Muscle of leg (tissue), 3 donors: ENCODE measurements at regions not wholly inside any gene's neighbourhood (a gene's known extent, or its start where the extent isn't known, plus 50 kb on each side); places are given as distances from the start of the nearest gene placed in this dataset.
A peak's percentile ranks its signal among the peaks of the same experiment; 100 is the strongest.

ENCODE experiments used
- DNase-seq: peaks from one replicate; pipeline ENCODE4 v3.0.0; 2013
- H3K27ac ChIP-seq: one replicate; pipeline ENCODE4 v1.5.1; 2013; ENCODE audit warnings: mild to moderate bottlenecking, low read length, control low read depth
- H3K27me3 ChIP-seq: one replicate; pipeline ENCODE4 v1.6.1; 2013; ENCODE audit warnings: low read length; ENCODE audit not compliant: control insufficient read depth, insufficient read depth
- H3K36me3 ChIP-seq: one replicate; pipeline ENCODE4 v1.6.1; 2013; ENCODE audit warnings: low read length; ENCODE audit not compliant: control insufficient read depth, insufficient read depth
- H3K4me1 ChIP-seq: one replicate; pipeline ENCODE4 v1.6.1; 2013; ENCODE audit warnings: low read length; ENCODE audit not compliant: control insufficient read depth, insufficient read depth
- H3K4me3 ChIP-seq: one replicate; pipeline ENCODE4 v1.5.1; 2013; ENCODE audit warnings: low read length, control low read depth
- H3K9me3 ChIP-seq: replicated peaks from 2 replicates; pipeline ENCODE4 v1.6.1; 2013; ENCODE audit warnings: low read depth, low read length; ENCODE audit not compliant: control insufficient read depth
- WGBS: methylation state at CpG from one replicate; pipeline ENCODE4 v1.1.5; 2013; ENCODE audit warnings: missing lambda C conversion rate; ENCODE audit not compliant: insufficient coverage; 5-methylcytosine and 5-hydroxymethylcytosine counted together

GRCh38 chr3:162933656-162934055, 1437.0 kb downstream of the OTOL1 start:
- Histone ChIP-seq H3K9me3 (no peaks in the 10 kb centered on the region), H3K4me1 (no peaks in the 10 kb centered on the region), H3K27me3 (no peaks in the 10 kb centered on the region), H3K4me3 (no peak overlapping the region), H3K36me3 (no peaks in the 10 kb centered on the region), H3K27ac (no peak overlapping the region)
- no CpG with 5 or more reads among the region's 2 CpGs for WGBS
- DNase-seq, result peak; percentile 17

- Histone ChIP-seq H3K4me3 (no peak overlapping the region), H3K36me3 (no peaks in the 10 kb centered on the region), H3K4me1 (no peaks in the 10 kb centered on the region), H3K9me3 (no peaks in the 10 kb centered on the region), H3K27ac (no peak overlapping the region), H3K27me3 (no peaks in the 10 kb centered on the region)
- DNase-seq, result no peak
Observed at GRCh38 chr3:162936706-162937105, 1440.1 kb downstream of the OTOL1 start.

- DNase-seq, result peak; percentile 11
- no peaks in the 10 kb centered on the region for H3K36me3 ChIP-seq
- no peak overlapping the region for H3K27ac ChIP-seq
- no peaks in the 10 kb centered on the region for H3K9me3 ChIP-seq
- H3K4me1 ChIP-seq, result no peaks in the 10 kb centered on the region
- H3K4me3 ChIP-seq, result no peak overlapping the region
- no CpG with 5 or more reads among the region's 2 CpGs for WGBS
- H3K27me3 ChIP-seq, result no peaks in the 10 kb centered on the region
Observed at GRCh38 chr3:162938083-162938482, 1441.5 kb downstream of the OTOL1 start.

DNA sequence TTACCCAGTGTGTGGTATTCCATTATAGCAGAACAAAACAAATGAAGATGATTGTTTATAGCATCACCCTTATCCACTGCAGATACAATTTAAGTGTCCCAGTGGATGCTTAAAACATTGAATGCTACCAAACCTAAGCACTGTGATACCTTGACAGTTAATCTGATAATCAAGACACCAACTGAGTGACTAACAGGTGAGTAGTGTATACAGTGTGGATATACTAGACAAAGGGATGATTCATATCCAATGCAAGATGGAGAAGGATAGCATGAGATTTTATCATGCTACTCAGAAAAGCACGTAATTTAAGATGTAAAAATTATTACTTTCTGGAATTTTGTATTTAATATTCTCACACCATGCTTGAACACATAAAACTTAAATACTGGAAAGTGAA, 1449.0 kb downstream of the OTOL1 start:
- no peak for DNase-seq
- Histone ChIP-seq H3K4me1 (no peaks in the 10 kb centered on the region), H3K27ac (no peak overlapping the region), H3K36me3 (no peaks in the 10 kb centered on the region), H3K9me3 (peaks cover 2% of the 10 kb centered on the region), H3K27me3 (no peaks in the 10 kb centered on the region), H3K4me3 (no peak overlapping the region)
- no CpG with 5 or more reads among the region's 1 CpG for WGBS

- Histone ChIP-seq H3K27me3 (no peaks in the 10 kb centered on the region), H3K36me3 (no peaks in the 10 kb centered on the region), H3K4me1 (no peaks in the 10 kb centered on the region), H3K27ac (no peak overlapping the region), H3K9me3 (no peaks in the 10 kb centered on the region), H3K4me3 (no peak overlapping the region)
- DNase-seq, result no peak
Observed at GRCh38 chr3:162956711-162957110, 1460.1 kb downstream of the OTOL1 start.

DNA sequence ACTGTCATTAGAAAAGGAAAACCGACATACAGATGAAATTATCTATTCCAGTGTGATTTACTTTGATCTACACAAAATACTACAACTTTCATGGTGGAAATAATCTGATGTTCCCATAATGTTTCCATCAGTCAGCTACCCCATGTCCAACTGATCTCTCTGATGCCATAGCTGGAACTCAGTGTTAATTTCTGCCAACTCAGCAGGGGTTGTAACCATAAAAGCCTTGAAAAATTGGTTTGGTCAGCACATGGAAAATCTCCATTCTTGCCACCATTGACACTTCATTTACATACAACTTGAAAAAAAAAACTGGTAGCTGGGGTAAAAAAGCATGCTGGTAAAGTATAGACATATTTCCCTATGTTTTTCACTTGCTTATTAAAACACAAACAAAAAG, 1463.7 kb downstream of the OTOL1 start:
- DNase-seq, result no peak
- H3K27ac ChIP-seq, result no peak overlapping the region
- no CpG with 5 or more reads among the region's 1 CpG for WGBS
- H3K4me3 ChIP-seq, result no peak overlapping the region
- no peaks in the 10 kb centered on the region for H3K9me3 ChIP-seq
- no peaks in the 10 kb centered on the region for H3K4me1 ChIP-seq
- H3K36me3 ChIP-seq, result no peaks in the 10 kb centered on the region
- no peaks in the 10 kb centered on the region for H3K27me3 ChIP-seq

DNA sequence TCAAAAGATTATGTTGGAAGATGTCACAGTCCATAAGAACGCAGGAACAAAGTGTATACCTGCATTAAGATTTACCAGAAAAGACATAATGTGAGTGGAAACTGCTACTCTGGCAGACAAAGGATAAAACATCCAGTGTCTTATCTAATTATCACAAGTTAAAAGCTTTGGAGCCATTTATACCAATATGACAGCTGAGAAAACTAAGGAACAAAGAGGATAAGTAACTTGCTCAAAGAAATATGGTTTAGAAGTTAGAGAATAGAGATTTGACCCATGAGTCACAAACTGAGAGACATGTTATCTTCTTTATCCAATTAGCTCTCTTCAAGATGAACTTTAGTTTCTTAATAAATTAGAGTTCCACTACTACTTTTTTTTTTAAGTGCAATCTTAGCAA, 1473.7 kb downstream of the OTOL1 start:
- DNase-seq, result no peak
- Histone ChIP-seq H3K27ac (no peak overlapping the region), H3K36me3 (no peaks in the 10 kb centered on the region), H3K4me3 (no peak overlapping the region), H3K27me3 (no peaks in the 10 kb centered on the region), H3K9me3 (no peaks in the 10 kb centered on the region), H3K4me1 (no peaks in the 10 kb centered on the region)
- no CpG with 5 or more reads among the region's 1 CpG for WGBS

DNA sequence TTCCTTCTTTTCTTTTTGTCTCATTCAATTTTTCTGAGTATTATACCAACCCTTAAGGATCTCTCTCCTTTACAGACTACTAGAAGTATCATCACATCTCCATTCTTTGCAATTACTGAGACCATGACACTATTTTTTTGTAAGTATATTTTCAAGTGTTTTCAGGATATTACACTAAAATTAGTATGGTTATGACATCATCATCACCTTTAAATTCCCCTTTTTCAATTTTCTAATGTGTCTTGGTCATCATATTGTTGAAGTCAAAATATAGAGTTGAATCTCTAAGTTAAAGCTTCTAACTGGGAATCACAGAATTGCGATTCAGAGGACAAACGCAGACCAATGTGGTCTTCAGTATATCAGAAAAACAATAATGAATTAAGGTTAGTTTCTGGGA, 1475.1 kb downstream of the OTOL1 start:
- Histone ChIP-seq H3K4me1 (no peaks in the 10 kb centered on the region), H3K27ac (no peak overlapping the region), H3K27me3 (no peaks in the 10 kb centered on the region), H3K9me3 (no peaks in the 10 kb centered on the region), H3K4me3 (no peak overlapping the region), H3K36me3 (no peaks in the 10 kb centered on the region)
- 100% methylated on average over 1 of the region's 2 CpGs for WGBS
- no peak for DNase-seq

GRCh38 chr3:162973428-162973917, 1476.9 kb downstream of the OTOL1 start:
- H3K4me3 ChIP-seq, result no peak overlapping the region
- no peaks in the 10 kb centered on the region for H3K27me3 ChIP-seq
- H3K4me1 ChIP-seq, result no peaks in the 10 kb centered on the region
- H3K27ac ChIP-seq, result no peak overlapping the region
- H3K36me3 ChIP-seq, result no peaks in the 10 kb centered on the region
- no peak for DNase-seq
- H3K9me3 ChIP-seq, result no peaks in the 10 kb centered on the region

DNA sequence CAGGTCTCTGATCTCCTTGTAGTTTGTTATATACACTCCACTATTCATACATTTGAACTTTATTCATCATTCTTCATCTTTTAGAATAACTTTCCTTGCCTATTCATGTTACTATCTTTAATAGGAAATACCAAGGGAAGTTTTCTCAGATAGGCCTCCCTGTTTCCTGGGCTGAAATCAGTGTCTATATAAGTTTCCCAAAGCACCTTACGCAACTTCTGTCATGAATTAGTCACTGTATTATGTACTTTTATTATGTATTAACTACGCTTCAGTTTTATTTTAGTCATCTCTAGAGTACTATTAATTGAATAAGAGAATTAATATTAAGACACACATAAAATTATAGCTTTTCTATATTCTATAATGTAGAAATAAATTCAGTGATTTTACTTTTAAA, 1481.5 kb downstream of the OTOL1 start:
- no peaks in the 10 kb centered on the region for H3K36me3 ChIP-seq
- no peak overlapping the region for H3K4me3 ChIP-seq
- H3K4me1 ChIP-seq, result no peaks in the 10 kb centered on the region
- no CpG with 5 or more reads among the region's 2 CpGs for WGBS
- H3K27ac ChIP-seq, result no peak overlapping the region
- DNase-seq, result no peak
- no peaks in the 10 kb centered on the region for H3K27me3 ChIP-seq
- no peaks in the 10 kb centered on the region for H3K9me3 ChIP-seq

DNA sequence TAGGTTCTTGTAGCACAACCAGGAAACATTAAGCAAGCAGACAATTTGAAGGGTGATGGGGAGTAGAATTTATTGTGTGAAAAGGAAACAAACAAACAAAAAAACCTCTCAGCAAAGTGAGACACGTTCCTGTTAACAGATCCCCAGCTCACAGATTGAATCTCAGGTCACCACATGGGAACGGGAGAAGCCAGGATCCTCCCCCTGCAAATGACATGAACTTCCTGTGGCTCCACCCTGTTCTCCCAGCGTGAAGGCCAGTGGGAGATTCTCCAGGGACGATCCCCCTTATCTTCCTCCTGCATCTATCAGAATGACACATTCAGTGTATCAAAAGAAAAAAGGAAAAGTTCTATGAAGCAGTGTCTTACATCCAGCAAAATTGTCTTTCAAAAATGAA, 1488.1 kb downstream of the OTOL1 start:
- Histone ChIP-seq H3K27ac (no peak overlapping the region), H3K9me3 (no peaks in the 10 kb centered on the region), H3K4me3 (no peak overlapping the region), H3K4me1 (no peaks in the 10 kb centered on the region), H3K27me3 (no peaks in the 10 kb centered on the region), H3K36me3 (no peaks in the 10 kb centered on the region)
- no peak for DNase-seq
- WGBS, result 20% methylated on average over 1 of the region's 4 CpGs
